Prostate gland (tissue), 2 donors: ENCODE measurements at regions not wholly inside any gene's neighbourhood (a gene's known extent, or its start where the extent isn't known, plus 50 kb on each side); places are given as distances from the start of the nearest gene placed in this dataset.

ENCODE experiments used
- DNase-seq: peaks from one replicate; pipeline ENCODE4 v3.0.0-alpha.2; 2019; ENCODE audit warnings: low spot score
- H3K27ac ChIP-seq, 2 donors: fragments of 200-600 bp; sonication (generic); 2 replicates each; pipeline ENCODE4 v1.5.1; 2017 to 2019
- H3K27me3 ChIP-seq: fragments of 200-600 bp; sonication (generic); replicated peaks from 2 replicates; pipeline ENCODE4 v1.5.1; 2019; ENCODE audit not compliant: insufficient read depth
- H3K36me3 ChIP-seq, 2 donors: fragments of 200-600 bp; sonication (generic); 1 replicate in 1 of 2; 2 replicates in 1 of 2; pipeline versions ENCODE4 v1.5.1 to v1.8.1; 2017 to 2019
- H3K4me1 ChIP-seq: fragments of 200-600 bp; sonication (generic); replicated peaks from 2 replicates; pipeline ENCODE4 v1.5.1; 2019
- H3K4me3 ChIP-seq, 2 donors: fragments of 200-600 bp; sonication (generic); 2 replicates each; pipeline ENCODE4 v1.5.1; 2017 to 2019
- H3K9me3 ChIP-seq: fragments of 200-600 bp; sonication (generic); 2 replicates; pipeline ENCODE4 v1.5.1; 2017
- CTCF ChIP-seq, 4 experiments: fragments of 200-600 bp in 2 of 4; fragments of 450-650 bp in 2 of 4; sonication (generic) in 2 of 4; IDR thresholded peaks; 1 replicate in 3 of 4; 2 replicates in 1 of 4; pipeline ENCODE4 v1.5.1; 2016 to 2019; ENCODE audit warnings: antibody characterized with exemption in 4 of 4, mild to moderate bottlenecking in 2 of 4, moderate library complexity in 2 of 4
- POLR2A ChIP-seq: fragments of 450-650 bp; IDR thresholded peaks from one replicate; pipeline ENCODE4 v1.6.1; 2016; ENCODE audit warnings: antibody characterized with exemption, mild to moderate bottlenecking
- POLR2AphosphoS5 ChIP-seq: sonication (generic); formaldehyde crosslinking; IDR thresholded peaks from one replicate; pipeline ENCODE4 v1.6.1; 2017; ENCODE audit warnings: antibody characterized with exemption
- WGBS: methylation state at CpG from one replicate; pipeline ENCODE4 v1.1.5; 2018; 5-methylcytosine and 5-hydroxymethylcytosine counted together
- intact Hi-C: fragments of 100-400 bp; cut with DNase I; formaldehyde crosslinking; loops from one replicate; pipeline ENCODE4 v1.14.2; 2022

- Histone ChIP-seq H3K27me3 (no peaks in the 10 kb centered on the region), H3K27ac (no peak overlapping the region), H3K36me3 (no peaks in the 10 kb centered on the region), H3K4me3 (no peak overlapping the region), H3K4me1 (no peaks in the 10 kb centered on the region), H3K9me3 (no peaks in the 10 kb centered on the region)
- 95% methylated on average over 2 of the region's 2 CpGs for WGBS
- intact Hi-C loops, result no loop called here
- no peak for DNase-seq
- no peak for TF ChIP-seq POLR2A
- no peak for TF ChIP-seq CTCF (IDR thresholded peaks at IDR 0.05)
- no peak for TF ChIP-seq POLR2AphosphoS5
Observed at GRCh38 chr12:58293308-58293982, 352.1 kb downstream of the ATP23 start.

DNA sequence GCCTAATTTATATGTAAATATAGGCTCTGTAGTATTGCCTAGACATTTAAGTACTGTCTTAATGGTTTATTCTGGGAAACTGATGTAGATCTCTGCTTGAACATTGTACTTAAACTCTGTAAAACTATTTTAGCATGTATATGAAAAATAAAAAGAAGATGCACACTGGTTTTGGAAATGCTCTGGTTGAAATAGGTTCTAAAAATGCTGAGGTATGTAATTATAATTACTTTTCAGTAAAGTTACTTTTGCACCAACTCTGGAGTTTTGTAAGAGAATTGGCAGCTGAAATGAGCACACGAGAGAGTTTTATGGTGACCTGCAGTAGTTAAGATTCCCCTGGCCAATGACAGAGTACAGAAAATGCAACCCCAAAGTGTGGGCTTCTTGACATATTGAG is 353.9 kb downstream of the ATP23 start:
- Histone ChIP-seq H3K27ac (no peak overlapping the region), H3K9me3 (no peaks in the 10 kb centered on the region), H3K36me3 (no peaks in the 10 kb centered on the region), H3K4me1 (no peaks in the 10 kb centered on the region), H3K27me3 (no peaks in the 10 kb centered on the region), H3K4me3 (no peak overlapping the region)
- no peak for DNase-seq
- intact Hi-C loops, result no loop called here
- WGBS, result 87% methylated on average over 1 of the region's 1 CpG
- TF ChIP-seq POLR2A (no peak), POLR2AphosphoS5 (no peak), CTCF (IDR thresholded peaks at IDR 0.05) (no peak)

DNA sequence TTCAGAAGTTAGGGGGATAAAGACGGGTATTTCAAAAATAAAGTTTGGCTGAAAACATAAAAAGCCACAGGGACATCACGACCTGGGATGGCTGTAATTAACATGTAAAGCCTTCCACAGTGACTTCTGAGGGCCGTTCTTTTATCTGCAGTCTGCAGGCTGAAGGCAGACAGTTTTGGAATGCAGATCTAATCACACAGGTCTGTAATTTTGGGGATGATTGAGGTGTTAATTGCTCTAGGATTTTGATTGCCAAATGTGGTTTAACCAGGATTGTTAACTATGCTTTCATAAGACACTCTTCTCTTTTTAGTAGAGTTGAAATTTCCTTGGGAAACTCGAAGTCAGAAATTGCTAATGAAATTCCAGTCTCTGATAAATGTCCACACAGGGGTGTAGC is 355.5 kb downstream of the ATP23 start:
- no peak for TF ChIP-seq POLR2A
- TF ChIP-seq CTCF (IDR thresholded peaks at IDR 0.05), result no peak
- TF ChIP-seq POLR2AphosphoS5, result no peak
- Histone ChIP-seq H3K36me3 (no peaks in the 10 kb centered on the region), H3K4me1 (no peaks in the 10 kb centered on the region), H3K27ac (no peak overlapping the region), H3K4me3 (no peak overlapping the region), H3K9me3 (no peaks in the 10 kb centered on the region), H3K27me3 (no peaks in the 10 kb centered on the region)
- WGBS, result 59% methylated on average over 4 of the region's 4 CpGs
- intact Hi-C loops, result no loop called here
- DNase-seq, result no peak

DNA sequence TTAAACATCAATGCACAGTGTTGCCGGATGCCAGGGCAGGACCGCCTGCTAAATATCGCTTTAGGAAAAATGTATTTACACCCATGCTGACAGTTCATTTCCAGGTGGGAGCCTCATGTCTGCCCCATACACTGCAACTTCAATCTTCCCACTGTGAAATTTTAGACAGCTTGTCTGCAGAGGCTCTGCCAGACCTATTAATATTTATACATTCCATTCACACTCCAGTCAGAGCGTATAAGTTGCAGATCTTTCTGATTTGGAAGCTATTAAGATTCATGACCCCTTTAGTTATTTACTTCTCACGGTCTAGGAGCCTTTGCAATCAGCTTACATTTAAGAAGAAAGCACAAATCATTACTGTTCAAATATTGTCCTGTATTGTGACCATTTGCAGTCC is 357.4 kb downstream of the ATP23 start:
- H3K4me3 ChIP-seq, result no peak overlapping the region
- no peak overlapping the region for H3K27ac ChIP-seq
- TF ChIP-seq POLR2A (no peak), CTCF (IDR thresholded peaks at IDR 0.05) (no peak), POLR2AphosphoS5 (no peak)
- H3K9me3 ChIP-seq, result no peaks in the 10 kb centered on the region
- DNase-seq, result no peak
- WGBS, result 64% methylated on average over 5 of the region's 5 CpGs
- intact Hi-C loops, result no loop called here
- no peaks in the 10 kb centered on the region for H3K36me3 ChIP-seq
- H3K27me3 ChIP-seq, result no peaks in the 10 kb centered on the region
- no peaks in the 10 kb centered on the region for H3K4me1 ChIP-seq

DNA sequence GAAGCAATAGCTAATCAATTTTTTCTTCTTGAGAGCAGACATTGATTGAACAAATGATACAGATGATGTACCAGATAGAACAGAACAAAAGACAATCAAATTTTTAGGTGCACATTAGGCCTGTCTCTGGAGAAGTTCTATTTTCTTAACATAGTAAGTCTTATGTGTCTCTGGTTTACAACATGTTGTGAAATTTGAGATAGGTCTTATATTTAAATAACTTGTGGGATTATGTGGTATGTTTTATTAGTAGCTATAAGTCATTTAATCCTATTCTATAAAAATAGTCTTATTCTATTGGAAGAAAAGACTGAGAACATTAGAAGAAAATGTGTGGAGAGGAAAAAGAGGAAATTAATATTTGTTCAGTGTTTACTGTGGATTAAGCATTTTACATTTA is 358.0 kb downstream of the ATP23 start:
- no peaks in the 10 kb centered on the region for H3K9me3 ChIP-seq
- H3K4me3 ChIP-seq, result no peak overlapping the region
- no peak for DNase-seq
- H3K36me3 ChIP-seq, result no peaks in the 10 kb centered on the region
- no peak overlapping the region for H3K27ac ChIP-seq
- intact Hi-C loops, result no loop called here
- no peak for TF ChIP-seq CTCF (IDR thresholded peaks at IDR 0.05)
- TF ChIP-seq POLR2AphosphoS5, result no peak
- no peak for TF ChIP-seq POLR2A
- H3K27me3 ChIP-seq, result no peaks in the 10 kb centered on the region
- no peaks in the 10 kb centered on the region for H3K4me1 ChIP-seq
